Muscle of leg (tissue), 3 donors: ENCODE measurements at regions not wholly inside any gene's neighbourhood (a gene's known extent, or its start where the extent isn't known, plus 50 kb on each side); places are given as distances from the start of the nearest gene placed in this dataset.
A peak's percentile ranks its signal among the peaks of the same experiment; 100 is the strongest.

ENCODE experiments used
- DNase-seq: peaks from one replicate; pipeline ENCODE4 v3.0.0; 2013
- H3K27ac ChIP-seq: one replicate; pipeline ENCODE4 v1.5.1; 2013; ENCODE audit warnings: mild to moderate bottlenecking, low read length, control low read depth
- H3K27me3 ChIP-seq: one replicate; pipeline ENCODE4 v1.6.1; 2013; ENCODE audit warnings: low read length; ENCODE audit not compliant: control insufficient read depth, insufficient read depth
- H3K36me3 ChIP-seq: one replicate; pipeline ENCODE4 v1.6.1; 2013; ENCODE audit warnings: low read length; ENCODE audit not compliant: control insufficient read depth, insufficient read depth
- H3K4me1 ChIP-seq: one replicate; pipeline ENCODE4 v1.6.1; 2013; ENCODE audit warnings: low read length; ENCODE audit not compliant: control insufficient read depth, insufficient read depth
- H3K4me3 ChIP-seq: one replicate; pipeline ENCODE4 v1.5.1; 2013; ENCODE audit warnings: low read length, control low read depth
- H3K9me3 ChIP-seq: replicated peaks from 2 replicates; pipeline ENCODE4 v1.6.1; 2013; ENCODE audit warnings: low read depth, low read length; ENCODE audit not compliant: control insufficient read depth
- WGBS: methylation state at CpG from one replicate; pipeline ENCODE4 v1.1.5; 2013; ENCODE audit warnings: missing lambda C conversion rate; ENCODE audit not compliant: insufficient coverage; 5-methylcytosine and 5-hydroxymethylcytosine counted together

GRCh38 chr18:55031576-55031975 is 72.3 kb upstream of the CCDC68 start:
- WGBS, result 82% methylated on average over 1 of the region's 3 CpGs

GRCh38 chr18:55031164-55031563 is 71.9 kb upstream of the CCDC68 start:
- no peak for DNase-seq
- no peaks in the 10 kb centered on the region for H3K27me3 ChIP-seq

More at GRCh38 chr18:55031576-55031975, 72.3 kb upstream of the CCDC68 start:
- Histone ChIP-seq H3K36me3 (no peaks in the 10 kb centered on the region), H3K4me3 (no peak overlapping the region), H3K27ac (no peak overlapping the region), H3K4me1 (no peaks in the 10 kb centered on the region), H3K27me3 (no peaks in the 10 kb centered on the region), H3K9me3 (no peaks in the 10 kb centered on the region)
- DNase-seq, result no peak

GRCh38 chr18:55024564-55024963 is 65.3 kb upstream of the CCDC68 start:
- H3K27me3 ChIP-seq, result no peaks in the 10 kb centered on the region

More at GRCh38 chr18:55031164-55031563, 71.9 kb upstream of the CCDC68 start:
- 90% methylated on average over 2 of the region's 2 CpGs for WGBS
- Histone ChIP-seq H3K4me1 (no peaks in the 10 kb centered on the region), H3K4me3 (no peak overlapping the region), H3K36me3 (no peaks in the 10 kb centered on the region), H3K27ac (no peak overlapping the region), H3K9me3 (no peaks in the 10 kb centered on the region)

GRCh38 chr18:55018602-55019001 is 59.3 kb upstream of the CCDC68 start:
- H3K4me1 ChIP-seq, result no peaks in the 10 kb centered on the region
- no peaks in the 10 kb centered on the region for H3K9me3 ChIP-seq
- no peak for DNase-seq
- no peaks in the 10 kb centered on the region for H3K27me3 ChIP-seq
- H3K4me3 ChIP-seq, result no peak overlapping the region
- no peak overlapping the region for H3K27ac ChIP-seq
- H3K36me3 ChIP-seq, result no peaks in the 10 kb centered on the region

More at GRCh38 chr18:55024564-55024963, 65.3 kb upstream of the CCDC68 start:
- Histone ChIP-seq H3K4me1 (no peaks in the 10 kb centered on the region), H3K9me3 (no peaks in the 10 kb centered on the region), H3K4me3 (no peak overlapping the region), H3K27ac (no peak overlapping the region), H3K36me3 (no peaks in the 10 kb centered on the region)
- DNase-seq, result no peak

- no CpG with 5 or more reads among the region's 3 CpGs for WGBS
These were observed 54.8 kb upstream of the CCDC68 start for GRCh38 chr18:55014095-55014494.

GRCh38 chr18:55013685-55014084 is 54.4 kb upstream of the CCDC68 start:
- Histone ChIP-seq H3K4me3 (no peak overlapping the region), H3K9me3 (no peaks in the 10 kb centered on the region), H3K36me3 (no peaks in the 10 kb centered on the region), H3K27me3 (no peaks in the 10 kb centered on the region), H3K4me1 (no peaks in the 10 kb centered on the region), H3K27ac (no peak overlapping the region)
- no peak for DNase-seq

More at GRCh38 chr18:55014095-55014494, 54.8 kb upstream of the CCDC68 start:
- no peaks in the 10 kb centered on the region for H3K4me1 ChIP-seq
- H3K9me3 ChIP-seq, result no peaks in the 10 kb centered on the region
- no peak overlapping the region for H3K4me3 ChIP-seq
- no peak overlapping the region for H3K27ac ChIP-seq
- DNase-seq, result no peak
- H3K27me3 ChIP-seq, result no peaks in the 10 kb centered on the region
- no peaks in the 10 kb centered on the region for H3K36me3 ChIP-seq

- H3K27ac ChIP-seq, result no peak overlapping the region
- H3K4me1 ChIP-seq, result no peaks in the 10 kb centered on the region
- no peaks in the 10 kb centered on the region for H3K9me3 ChIP-seq
- no peak overlapping the region for H3K4me3 ChIP-seq
- no peak for DNase-seq
- no peaks in the 10 kb centered on the region for H3K27me3 ChIP-seq
- H3K36me3 ChIP-seq, result no peaks in the 10 kb centered on the region
- 84% methylated on average over 3 of the region's 3 CpGs for WGBS
These were observed 53.8 kb upstream of the CCDC68 start for GRCh38 chr18:55013086-55013485.

- Histone ChIP-seq H3K4me1 (no peaks in the 10 kb centered on the region), H3K4me3 (no peak overlapping the region), H3K36me3 (no peaks in the 10 kb centered on the region), H3K27ac (no peak overlapping the region), H3K9me3 (no peaks in the 10 kb centered on the region), H3K27me3 (no peaks in the 10 kb centered on the region)
- 50% methylated on average over 2 of the region's 7 CpGs for WGBS
- peak; percentile 16 for DNase-seq
These were observed 52.7 kb upstream of the CCDC68 start for GRCh38 chr18:55012008-55012407.
